Stimulated activated CD4-positive, alpha-beta T cell treated with anti-CD3 and anti-CD28 coated beads, TNF-alpha, amount 100 ng/mL, for 4 hours (primary cell): ENCODE measurements at regions not wholly inside any gene's neighbourhood (a gene's known extent, or its start where the extent isn't known, plus 50 kb on each side); places are given as distances from the start of the nearest gene placed in this dataset.

Experiments
- DNase-seq, 3 experiments: peaks; one replicate each; pipeline ENCODE4 v3.0.0-alpha.2; 2020; ENCODE audit warnings: low read depth in 3 of 3

DNA sequence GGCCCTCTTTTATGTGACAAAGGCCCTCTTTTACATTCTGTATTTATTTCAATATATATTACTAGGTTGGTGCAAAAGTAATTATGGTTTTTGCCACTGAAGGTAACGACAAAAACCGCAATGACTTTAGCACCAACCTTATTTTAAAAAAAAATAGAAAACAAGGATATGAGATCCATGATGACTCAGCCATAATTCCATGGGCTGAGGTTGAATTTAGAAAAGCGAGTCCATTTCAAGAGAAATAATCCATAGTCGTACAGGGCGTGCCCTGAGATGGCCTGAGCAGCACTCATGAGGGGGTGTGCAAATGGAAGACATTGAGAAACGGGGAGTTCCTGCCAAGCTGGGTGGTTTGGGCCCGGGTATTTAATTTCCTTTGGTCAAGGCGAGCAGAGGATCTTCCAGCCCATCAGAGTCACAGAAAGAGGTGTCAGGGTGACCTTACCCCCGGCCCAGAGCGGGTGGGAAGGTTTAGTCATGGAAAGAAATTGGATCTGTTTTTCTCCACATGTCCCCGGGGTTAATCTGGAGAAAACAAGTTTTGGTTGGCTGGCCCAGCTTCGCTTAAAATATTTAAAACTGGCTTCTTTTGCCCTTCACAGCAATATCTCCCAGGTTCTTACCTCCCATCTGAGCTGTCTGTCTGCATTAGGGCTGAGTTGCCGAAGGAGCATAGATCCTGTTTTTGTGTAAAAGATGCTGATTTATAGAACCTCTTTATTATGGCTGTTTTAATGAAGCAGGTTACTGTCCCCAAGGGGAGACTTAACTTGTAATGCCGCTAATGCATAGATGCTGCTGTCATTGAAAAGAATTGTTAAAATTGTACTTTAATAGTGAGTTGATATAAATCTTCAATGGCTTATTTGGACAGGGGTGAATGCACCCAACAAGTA lies 255.6 kb downstream of the PREX1 start:
- no peak for DNase-seq

DNA sequence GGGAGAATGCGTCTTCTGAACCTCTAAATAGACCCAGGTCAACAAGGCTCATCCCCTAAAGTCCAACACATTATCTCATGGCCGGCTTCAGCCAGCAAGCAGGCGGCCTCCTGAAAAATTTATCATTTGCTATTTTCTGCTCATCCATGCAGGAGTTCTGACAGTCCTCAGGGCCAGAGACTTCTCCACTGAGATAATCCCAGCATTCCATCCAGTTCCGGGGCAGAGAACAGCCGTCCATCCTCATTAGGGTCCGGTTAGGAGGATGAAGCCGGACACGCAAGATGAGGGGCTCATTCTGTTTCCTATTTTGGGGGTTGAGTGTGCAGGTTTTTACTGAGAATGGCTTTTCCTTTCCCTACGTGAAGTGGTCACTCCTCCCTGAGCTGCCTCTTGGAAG lies 258.1 kb downstream of the PREX1 start:
- DNase-seq = no peak

GRCh38 chr20:48568520-48568919 lies 259.3 kb downstream of the PREX1 start:
- DNase-seq = no peak

GRCh38 chr20:48567145-48567544 lies 260.7 kb downstream of the PREX1 start:
- DNase-seq = no peak

DNA sequence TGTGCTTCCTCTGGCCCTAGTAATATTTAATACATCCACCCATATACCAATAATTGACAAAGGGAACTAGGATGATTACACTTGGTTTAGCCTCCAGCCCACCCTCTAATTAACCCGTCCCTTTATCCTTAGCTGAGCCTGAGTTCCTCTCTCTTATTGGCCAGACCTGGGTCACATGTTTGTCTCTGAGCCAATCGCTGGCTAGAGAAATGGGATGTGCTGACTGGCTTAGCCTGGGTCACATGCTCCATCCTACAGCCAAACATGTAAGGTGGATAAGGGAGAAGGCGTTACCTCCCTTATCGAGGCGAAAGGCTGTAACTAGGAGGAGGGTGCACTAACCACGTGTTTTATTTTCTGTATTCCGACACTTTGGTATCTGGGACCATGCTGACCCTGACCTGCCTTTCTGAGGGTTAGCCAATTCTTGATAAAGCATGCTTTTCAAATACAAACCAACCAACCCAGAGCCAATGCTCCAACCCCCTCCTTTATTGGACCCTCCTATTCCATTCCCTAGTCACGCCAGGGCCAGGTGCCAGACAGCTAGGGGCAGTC lies 262.7 kb downstream of the PREX1 start:
- no peak for DNase-seq

- DNase-seq = no peak
These were observed 264.5 kb downstream of the PREX1 start for GRCh38 chr20:48563191-48563870.

DNA sequence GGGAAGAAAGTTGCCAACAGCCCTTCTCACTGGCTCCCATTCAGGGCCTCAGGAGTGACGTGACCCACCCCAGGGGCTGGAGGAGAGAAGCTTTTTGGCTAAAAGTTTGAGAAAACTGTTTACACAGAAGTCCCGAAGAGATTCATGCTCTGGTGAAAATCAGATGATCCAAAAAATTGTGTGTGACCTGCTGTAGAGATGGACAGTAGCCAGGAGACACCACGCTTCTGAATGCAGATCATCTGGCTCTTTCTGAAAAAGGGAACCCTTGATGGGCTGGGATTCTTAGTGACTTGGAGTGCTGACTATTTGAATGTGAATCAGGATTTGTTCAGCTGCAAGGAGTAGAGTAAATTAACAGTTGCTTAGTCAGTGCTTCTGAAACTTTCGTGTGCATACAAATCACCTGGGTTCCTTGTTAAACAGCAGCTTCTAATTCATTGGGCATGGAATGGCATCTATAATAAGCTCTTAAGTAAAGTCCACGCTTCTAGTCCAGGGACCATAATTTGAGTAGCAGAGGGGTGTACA lies 265.1 kb downstream of the PREX1 start:
- no peak for DNase-seq

GRCh38 chr20:48558906-48559305 lies 268.9 kb downstream of the PREX1 start:
- DNase-seq = no peak

DNA sequence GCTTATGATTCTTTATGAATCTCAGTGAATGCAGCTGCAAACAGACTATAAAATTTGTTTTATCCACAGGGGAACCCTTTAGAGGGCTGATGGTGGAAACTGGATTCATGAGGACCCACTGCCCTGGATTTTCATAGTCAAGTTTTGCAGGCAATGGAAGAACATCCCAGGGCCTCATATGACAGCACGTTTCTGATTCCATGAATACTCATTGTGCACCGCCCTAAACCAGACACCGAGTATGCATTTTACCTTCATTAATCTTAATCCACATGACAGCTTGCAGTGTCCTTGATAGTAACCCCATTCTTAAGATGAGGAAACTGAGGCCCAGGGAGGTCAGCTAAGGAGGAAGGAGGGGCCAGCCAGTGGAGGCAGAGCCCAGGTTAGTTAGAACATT lies 270.4 kb downstream of the PREX1 start:
- no peak for DNase-seq

DNA sequence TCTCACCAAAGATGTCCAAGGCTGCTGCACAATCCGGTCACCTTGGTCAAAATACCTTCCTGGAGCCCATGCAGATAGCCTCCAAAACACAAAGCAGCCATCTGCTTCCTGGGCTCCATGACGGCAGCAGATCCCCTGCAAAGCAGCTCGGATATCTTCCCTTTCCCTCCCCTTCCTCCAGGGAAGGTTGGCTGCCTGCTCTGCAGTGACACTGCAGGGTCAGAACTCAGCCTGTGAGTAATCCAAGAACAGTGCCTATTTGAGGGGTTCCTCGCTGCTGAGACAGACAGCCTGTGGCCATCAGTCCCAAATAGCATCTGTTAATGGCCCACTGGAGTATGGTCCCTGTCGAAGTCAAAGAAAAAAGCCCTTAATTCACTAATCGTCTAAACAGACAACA lies 270.8 kb downstream of the PREX1 start:
- DNase-seq = no peak

GRCh38 chr20:48552550-48552949 lies 275.2 kb downstream of the PREX1 start:
- DNase-seq = no peak

- no peak for DNase-seq
These were observed 277.0 kb downstream of the PREX1 start for GRCh38 chr20:48550814-48551213.

DNA sequence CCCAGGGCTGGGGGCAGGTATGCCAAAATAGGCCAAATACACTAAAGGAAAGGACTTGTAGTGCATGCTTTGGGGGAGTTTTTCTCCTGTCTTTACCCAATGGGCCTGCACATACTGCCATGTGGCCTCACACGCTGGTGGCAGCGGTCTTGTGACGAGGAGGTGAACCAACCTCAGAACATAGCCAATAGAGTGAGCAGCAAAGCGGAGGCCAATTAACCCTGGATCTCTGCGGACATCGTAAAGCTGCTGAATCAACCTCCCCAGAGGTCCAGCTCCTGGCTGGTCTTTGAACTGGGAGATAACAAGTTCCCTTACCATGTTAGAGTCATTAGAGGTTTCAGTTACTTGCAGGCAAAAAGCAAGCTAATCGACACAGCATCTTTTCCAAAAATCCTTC lies 280.1 kb downstream of the PREX1 start:
- DNase-seq = no peak

DNA sequence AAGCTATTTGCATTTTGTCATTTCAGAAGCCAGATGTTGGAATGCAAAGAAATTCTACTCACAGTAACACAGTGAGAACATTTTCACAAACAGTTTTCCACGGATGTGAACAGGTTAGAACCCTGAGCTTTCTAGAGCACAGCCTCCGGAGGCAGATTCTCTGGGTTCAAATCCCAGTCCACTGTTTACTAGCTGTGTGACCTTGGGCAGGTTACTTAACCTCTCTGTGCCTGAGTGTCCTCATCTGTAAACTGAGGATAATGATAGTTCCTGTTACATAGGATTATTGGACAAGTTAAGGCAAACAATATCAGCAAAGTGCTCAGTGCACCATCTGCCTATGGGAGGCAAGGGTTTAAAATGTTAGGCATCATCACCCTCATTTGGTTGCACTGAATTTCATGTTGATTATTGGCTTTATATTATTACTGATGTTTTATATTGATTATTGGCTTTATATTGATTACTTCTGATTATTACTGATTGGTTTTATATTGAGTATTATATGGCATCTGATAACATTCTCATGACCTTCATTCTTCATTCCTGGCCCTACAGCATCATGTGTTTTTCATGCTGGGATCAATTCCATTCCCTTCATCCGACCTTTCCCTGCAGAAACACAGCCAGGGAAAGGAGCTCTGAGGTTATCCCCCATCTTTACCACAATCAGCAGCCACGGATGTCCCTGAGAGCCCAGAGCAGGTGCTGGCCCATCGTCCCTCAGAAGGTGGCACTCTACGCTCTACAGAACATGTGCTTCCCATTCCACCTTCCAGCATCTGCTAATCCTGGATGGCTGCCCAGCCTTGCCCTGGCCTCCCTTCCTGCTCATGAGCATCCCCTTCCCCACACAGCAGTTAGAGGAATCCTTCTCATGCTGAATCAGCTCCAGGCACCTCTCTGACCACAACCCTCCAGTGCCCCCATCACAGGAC lies 283.1 kb downstream of the PREX1 start:
- DNase-seq = no peak

DNA sequence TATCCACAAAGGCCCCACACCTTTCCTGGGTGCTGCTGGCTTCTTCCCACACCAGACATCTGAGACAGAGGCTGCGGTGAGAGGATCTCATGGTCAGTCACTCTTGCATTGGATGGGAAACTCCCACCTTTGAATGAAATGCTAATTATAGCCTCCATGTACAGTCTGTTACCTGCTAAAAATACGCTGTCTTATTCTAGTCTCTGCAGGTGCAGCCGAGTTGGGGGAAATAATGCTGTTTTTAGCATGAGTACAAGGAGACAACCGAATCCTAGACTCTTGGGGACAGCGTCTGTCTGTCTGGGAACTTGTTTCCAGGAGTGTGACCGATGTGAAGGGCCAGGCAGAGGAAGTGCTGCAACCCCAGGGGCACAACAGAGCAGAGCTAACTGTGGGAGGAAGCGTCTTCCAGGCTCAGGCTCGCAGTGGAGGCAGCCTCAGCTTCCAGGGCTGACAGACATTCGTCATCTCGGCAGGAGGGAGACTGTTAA lies 286.2 kb downstream of the PREX1 start:
- DNase-seq = no peak

DNA sequence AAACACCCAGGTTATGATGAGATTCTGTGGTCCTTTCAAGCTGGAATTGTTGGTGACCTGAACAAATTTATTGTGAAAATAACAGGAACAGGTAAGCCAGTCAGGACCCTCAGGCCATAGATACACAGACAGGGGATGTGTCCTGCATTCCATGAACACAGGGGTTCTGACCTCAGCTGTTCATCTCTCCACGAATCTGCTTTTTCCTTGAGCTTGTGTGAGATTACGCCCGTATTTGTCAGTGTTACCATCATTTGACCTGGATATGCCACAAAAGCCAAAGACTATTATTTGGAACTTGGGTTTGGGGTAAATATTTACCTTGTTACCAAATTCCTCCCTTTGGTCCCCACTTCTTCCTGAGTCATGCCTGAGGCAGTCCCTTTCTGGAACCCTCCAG lies 288.9 kb downstream of the PREX1 start:
- no peak for DNase-seq

DNA sequence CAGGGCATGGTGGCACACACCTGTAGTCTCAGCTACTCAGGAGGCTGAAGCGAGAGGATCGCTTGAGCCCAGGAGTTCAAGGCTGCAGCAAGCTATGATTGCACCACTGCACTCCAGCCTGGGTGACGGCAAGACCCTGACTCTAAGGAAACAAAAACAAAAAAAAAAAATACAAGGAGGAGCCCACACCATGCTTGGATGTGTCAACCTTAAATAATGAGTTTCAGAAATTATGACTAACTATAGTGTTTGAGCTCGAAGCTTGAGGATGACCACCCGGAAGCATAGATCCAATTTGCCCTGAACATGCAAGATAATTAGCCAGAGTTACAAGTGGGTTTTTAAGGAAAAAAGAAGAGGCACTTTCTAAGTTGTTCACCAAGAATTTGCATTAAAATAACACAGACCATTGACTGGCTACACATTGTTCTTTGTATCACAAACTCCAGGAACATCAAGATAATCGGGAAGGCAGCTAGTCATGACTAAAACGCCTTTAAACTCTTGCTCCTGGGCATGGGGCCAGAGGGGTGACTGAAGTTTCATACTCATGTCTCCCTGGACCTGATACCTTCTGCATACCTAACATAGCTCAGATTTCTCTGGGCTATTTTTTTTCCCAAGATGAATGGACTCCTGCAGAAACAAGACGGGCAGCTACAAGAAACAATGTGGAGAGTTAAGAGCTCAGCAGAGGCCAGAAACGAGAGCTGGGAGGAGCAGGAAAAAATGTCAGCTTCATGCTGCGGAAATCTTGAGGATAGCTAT lies 289.6 kb downstream of the PREX1 start:
- DNase-seq = no peak

- no peak for DNase-seq
These were observed 291.6 kb downstream of the PREX1 start for GRCh38 chr20:48536206-48536605.

DNA sequence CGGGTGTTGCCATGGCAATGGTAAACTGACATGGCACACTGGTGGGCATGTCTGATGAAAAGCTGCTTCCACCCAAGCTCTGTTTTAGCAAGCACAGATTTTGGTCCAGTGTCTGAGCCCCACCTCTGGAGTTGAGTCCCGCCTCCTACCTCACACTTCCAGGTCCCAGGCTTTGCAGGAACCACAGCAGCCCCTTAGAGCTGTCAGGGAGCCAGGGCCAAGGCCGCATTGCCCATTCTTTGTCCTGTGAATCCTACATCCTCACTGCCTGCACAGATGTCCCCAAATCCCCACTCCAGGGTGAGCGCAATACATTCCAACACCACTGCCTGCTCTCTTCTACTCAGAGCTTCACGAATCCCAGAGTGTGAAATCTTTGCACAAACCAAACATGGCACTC lies 292.2 kb downstream of the PREX1 start:
- DNase-seq = no peak

GRCh38 chr20:48532028-48532427 lies 295.8 kb downstream of the PREX1 start:
- no peak for DNase-seq

DNA sequence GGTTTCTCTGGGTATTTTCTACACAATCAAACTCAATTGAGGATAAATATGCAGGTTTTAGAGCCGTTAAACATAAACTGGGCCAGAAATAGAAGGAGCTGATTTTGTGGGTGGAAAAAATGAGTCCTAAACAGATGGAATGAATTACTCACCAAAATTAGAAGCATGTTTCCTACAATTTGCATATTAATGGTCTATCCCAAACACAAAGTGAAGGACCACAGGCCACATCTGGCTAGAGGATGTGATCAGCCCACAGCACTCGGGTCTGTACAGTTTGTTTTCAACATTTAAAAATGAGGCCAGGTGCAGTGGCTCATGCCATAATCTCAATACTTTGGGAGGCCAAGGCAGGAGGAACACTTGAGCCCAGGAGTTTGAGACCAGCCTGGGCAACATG lies 296.3 kb downstream of the PREX1 start:
- DNase-seq = no peak
